Psoas muscle (tissue), 7 donors: ENCODE measurements at regions not wholly inside any gene's neighbourhood (a gene's known extent, or its start where the extent isn't known, plus 50 kb on each side); places are given as distances from the start of the nearest gene placed in this dataset.
"Not testable (repeated sequence)": the region's sequence is repeated elsewhere in the genome, so short reads cannot be mapped to it uniquely, and the experiment has no call there.

Experiments used
- ATAC-seq, 4 donors: fragments of 200-7000 bp; cut with Tn5 transposase; one replicate each; pipeline ENCODE4 v1.9.1; 2020; ENCODE audit warnings: moderate library complexity in 3 of 4, mild to moderate bottlenecking in 2 of 4
- DNase-seq, 2 donors: peaks; one replicate each; pipeline ENCODE4 v3.0.0-alpha.2; 2020
- H3K27ac ChIP-seq: fragments of 200-600 bp; one replicate; pipeline ENCODE4 v1.8.0; 2022
- H3K27me3 ChIP-seq, 3 donors: fragments of 200-600 bp in 1 of 3; one replicate each; pipeline versions ENCODE4 v1.6.1 to v1.8.0; 2013 to 2022; ENCODE audit warnings: low read length in 2 of 3, mild to moderate bottlenecking in 2 of 3, moderate library complexity in 1 of 3; ENCODE audit not compliant: insufficient read depth in 3 of 3
- H3K36me3 ChIP-seq, 2 donors: fragments of 200-600 bp in 1 of 2; one replicate each; pipeline versions ENCODE4 v1.6.1 to v1.8.0; 2013 to 2022; ENCODE audit warnings: low read depth in 1 of 2, mild to moderate bottlenecking in 1 of 2, moderate library complexity in 1 of 2; ENCODE audit not compliant: insufficient read depth in 1 of 2
- H3K4me1 ChIP-seq: fragments of 200-600 bp; one replicate; pipeline ENCODE4 v1.8.0; 2022
- H3K4me3 ChIP-seq: fragments of 200-600 bp; one replicate; pipeline ENCODE4 v1.8.0; 2022; ENCODE audit warnings: mild to moderate bottlenecking
- H3K9me3 ChIP-seq: fragments of 200-600 bp; one replicate; pipeline ENCODE4 v1.8.0; 2022
- WGBS, 3 donors: extraction: QIAGEN DNeasy Blood & Tissue Kit; methylation state at CpG; one replicate each; pipeline versions ENCODE4 v1.1.6 to v1.1.7; 2013; 5-methylcytosine and 5-hydroxymethylcytosine counted together
- intact Hi-C, 2 donors: fragments of 100-400 bp; cut with DNase I; formaldehyde crosslinking; loops; one replicate each; pipeline versions ENCODE4 v1.11.0 to v1.14.2; 2022
- TF ChIP-seq, protein P1 (sequence below): fragments of 200-600 bp; IDR thresholded peaks from one replicate; pipeline ENCODE4 v1.8.0; 2022; ENCODE audit warnings: antibody characterized with exemption
- donor health status: healthy with polysubstance abuse.
- donor health status: DM: no; HTN: no; CAD: no; lungs with moderate emphysema.
- donor health status: Bipolar disorder and iron deficiency.
- donor health status: healthy.
- donor health status: DM: yes; HTN: yes; CAD: no.
- donor health status: DM: no; HTN: no; CAD: no.
- donor health status: DM: yes; HTN: yes; CAD: no.

DNA sequence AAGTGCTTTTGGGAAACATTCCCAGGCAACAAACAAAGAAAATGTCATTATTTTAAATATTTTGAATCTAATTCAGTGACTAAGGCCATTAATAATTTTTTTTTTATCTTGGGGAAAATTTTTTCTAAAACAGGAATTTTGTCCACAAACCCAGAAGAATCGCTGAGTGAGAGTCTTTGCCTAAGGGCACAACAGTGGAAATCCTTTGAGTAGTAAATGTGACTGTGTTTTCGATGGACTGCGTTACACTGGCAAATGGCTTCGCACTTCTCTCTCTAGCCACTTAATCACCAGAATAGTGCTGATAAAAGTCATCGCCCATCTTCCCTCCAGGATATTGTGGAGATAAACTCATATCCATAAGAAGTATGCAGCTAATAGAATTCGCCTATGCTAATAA lies 430.3 kb upstream of the AKR1E2 start:
- WGBS, 3 donors: 94 to 96% (median 95%) methylated on average over 6 of the region's 6 CpGs
- Histone ChIP-seq H3K27ac (no peak overlapping the region), H3K27me3 (no peaks in the 10 kb centered on the region), H3K9me3 (no peaks in the 10 kb centered on the region), H3K4me1 (peaks cover 6% of the 10 kb centered on the region), H3K36me3 (no peaks in the 10 kb centered on the region), H3K4me3 (no peak overlapping the region)
- DNase-seq (no peak), ATAC-seq (no peak)
- TF ChIP-seq, protein P1, sequence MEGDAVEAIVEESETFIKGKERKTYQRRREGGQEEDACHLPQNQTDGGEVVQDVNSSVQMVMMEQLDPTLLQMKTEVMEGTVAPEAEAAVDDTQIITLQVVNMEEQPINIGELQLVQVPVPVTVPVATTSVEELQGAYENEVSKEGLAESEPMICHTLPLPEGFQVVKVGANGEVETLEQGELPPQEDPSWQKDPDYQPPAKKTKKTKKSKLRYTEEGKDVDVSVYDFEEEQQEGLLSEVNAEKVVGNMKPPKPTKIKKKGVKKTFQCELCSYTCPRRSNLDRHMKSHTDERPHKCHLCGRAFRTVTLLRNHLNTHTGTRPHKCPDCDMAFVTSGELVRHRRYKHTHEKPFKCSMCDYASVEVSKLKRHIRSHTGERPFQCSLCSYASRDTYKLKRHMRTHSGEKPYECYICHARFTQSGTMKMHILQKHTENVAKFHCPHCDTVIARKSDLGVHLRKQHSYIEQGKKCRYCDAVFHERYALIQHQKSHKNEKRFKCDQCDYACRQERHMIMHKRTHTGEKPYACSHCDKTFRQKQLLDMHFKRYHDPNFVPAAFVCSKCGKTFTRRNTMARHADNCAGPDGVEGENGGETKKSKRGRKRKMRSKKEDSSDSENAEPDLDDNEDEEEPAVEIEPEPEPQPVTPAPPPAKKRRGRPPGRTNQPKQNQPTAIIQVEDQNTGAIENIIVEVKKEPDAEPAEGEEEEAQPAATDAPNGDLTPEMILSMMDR: no peak
- intact Hi-C loops: no loop called here

DNA sequence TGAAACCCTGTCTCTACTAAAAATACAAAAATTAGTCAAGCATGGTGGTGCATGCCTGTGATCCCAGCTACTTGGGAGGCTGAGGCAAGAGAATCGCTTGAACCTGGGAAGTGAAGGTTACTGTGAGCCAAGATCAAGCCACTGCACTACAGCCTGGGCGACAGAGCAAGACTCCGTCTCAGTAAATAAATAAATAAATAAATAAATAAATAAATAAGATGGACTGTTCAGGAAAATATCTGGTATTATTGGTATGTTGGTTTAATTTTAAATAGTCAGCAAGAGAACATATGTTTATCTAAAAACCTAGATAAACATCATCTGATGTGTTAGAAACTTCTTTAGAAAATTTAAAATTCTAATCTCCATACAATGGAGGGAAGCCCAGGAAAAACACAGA lies 431.6 kb upstream of the AKR1E2 start:
- H3K4me1 ChIP-seq, H3K4me3 ChIP-seq, intact Hi-C loops, H3K27me3 ChIP-seq, H3K27ac ChIP-seq, ATAC-seq, DNase-seq, H3K9me3 ChIP-seq, H3K36me3 ChIP-seq: not testable (repeated sequence)
- WGBS, 3 donors: 96 to 98% (median 97%) methylated on average over 3 of the region's 3 CpGs

DNA sequence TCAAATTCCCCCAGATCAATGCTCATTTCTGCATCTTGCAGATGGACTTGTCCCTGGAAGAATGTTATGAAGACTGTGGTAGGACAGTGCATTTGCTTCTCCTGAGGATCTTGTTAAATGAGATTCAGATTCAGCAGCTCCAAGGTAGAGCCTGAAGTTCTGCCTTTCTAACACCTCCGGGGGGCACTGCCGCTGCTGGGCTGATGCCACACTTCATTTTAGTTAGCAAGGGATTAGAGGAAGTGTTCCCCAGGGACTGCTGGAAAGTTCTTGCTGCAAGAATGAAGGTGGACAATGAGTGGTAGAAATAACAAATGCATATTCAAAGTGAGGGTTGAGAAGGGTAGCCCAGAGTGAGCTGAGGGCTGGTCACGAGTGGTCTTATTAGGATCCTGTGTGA lies 434.3 kb upstream of the AKR1E2 start:
- DNase-seq (peak in 1 of 2 donors; percentile 12), ATAC-seq (no peak)
- TF ChIP-seq, protein P1: no peak
- H3K9me3 ChIP-seq: no peaks in the 10 kb centered on the region
- no peak overlapping the region for H3K27ac ChIP-seq
- WGBS, 3 donors: 74 to 91% (median 88%) methylated on average over 3 of the region's 3 CpGs
- intact Hi-C loops: no loop called here
- no peaks in the 10 kb centered on the region for H3K27me3 ChIP-seq
- H3K4me1 ChIP-seq: no peaks in the 10 kb centered on the region
- no peak overlapping the region for H3K4me3 ChIP-seq
- H3K36me3 ChIP-seq: no peaks in the 10 kb centered on the region

DNA sequence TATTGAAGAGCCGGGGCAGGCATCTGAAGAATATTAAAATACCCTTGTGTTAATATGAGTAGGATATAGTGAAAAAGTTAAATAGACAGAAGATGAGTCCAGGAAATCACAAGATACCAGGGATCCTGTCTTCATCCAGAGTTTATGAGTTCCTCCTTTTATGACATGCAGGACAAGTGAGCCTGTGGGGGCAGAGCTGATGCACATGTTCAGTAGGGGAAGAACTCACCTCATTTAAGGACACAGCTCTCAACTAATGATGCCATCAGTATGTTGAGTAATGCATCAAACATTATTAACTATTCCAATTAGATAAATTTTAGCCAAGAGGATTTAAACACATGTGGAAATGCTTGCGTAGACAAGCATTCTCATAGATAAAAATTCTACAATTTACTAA lies 435.8 kb upstream of the AKR1E2 start:
- Histone ChIP-seq H3K9me3 (no peaks in the 10 kb centered on the region), H3K27ac (no peak overlapping the region), H3K4me3 (no peak overlapping the region), H3K36me3 (no peaks in the 10 kb centered on the region), H3K4me1 (no peaks in the 10 kb centered on the region), H3K27me3 (no peaks in the 10 kb centered on the region)
- ATAC-seq (no peak), DNase-seq (no peak)
- WGBS, 3 donors: 95 to 98% (median 95%) methylated on average over 2 of the region's 2 CpGs
- TF ChIP-seq, protein P1: no peak
- intact Hi-C loops: no loop called here

DNA sequence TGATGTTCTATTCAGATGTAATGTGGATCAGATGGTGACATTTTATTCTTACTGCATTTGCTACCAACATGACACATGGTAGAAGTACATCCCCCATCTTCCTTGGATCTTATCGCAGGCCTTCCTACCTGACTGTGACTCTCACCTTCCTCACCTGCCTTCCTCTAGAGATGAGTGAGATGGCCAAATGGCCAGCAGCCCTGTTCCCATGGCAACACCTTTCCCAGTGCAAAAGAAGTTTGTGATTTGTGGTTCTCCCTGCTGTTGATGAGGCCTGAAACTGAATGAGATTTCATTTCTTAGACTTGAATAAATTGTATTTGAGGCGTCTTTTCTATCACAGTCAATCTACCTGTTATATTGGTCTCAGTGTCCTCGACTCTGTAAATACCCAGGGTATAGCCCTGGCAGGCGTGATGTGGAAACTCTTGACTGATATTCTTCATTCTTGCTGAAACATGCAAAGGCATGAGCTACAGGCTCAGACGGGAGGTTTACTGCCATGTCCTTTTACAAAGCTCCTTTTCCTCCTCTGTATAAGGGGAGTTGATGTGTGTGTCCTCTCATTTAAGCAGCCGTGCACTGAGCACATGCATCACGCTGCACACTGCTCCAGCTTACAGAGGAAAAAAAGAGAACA lies 440.7 kb upstream of the AKR1E2 start:
- H3K27ac ChIP-seq: no peak overlapping the region
- no peaks in the 10 kb centered on the region for H3K36me3 ChIP-seq
- no peak for DNase-seq
- intact Hi-C loops: no loop called here
- no peak for ATAC-seq
- H3K4me3 ChIP-seq: no peak overlapping the region
- H3K27me3 ChIP-seq: no peaks in the 10 kb centered on the region
- TF ChIP-seq, protein P1: no peak
- WGBS, 3 donors: 92 to 93% (median 92%) methylated on average over 7 of the region's 7 CpGs
- peaks cover 4% of the 10 kb centered on the region for H3K4me1 ChIP-seq
- no peaks in the 10 kb centered on the region for H3K9me3 ChIP-seq
